HG02938 (cell line): ENCODE measurements at regions not wholly inside any gene's neighbourhood (a gene's known extent, or its start where the extent isn't known, plus 50 kb on each side); places are given as distances from the start of the nearest gene placed in this dataset.

Experiments used
- ATAC-seq: cut with Tn5 transposase; IDR thresholded peaks from one replicate; pipeline ENCODE4 v1.9.1; 2021; ENCODE audit warnings: mild to moderate bottlenecking, moderate library complexity; ENCODE audit not compliant: unreplicated experiment

DNA sequence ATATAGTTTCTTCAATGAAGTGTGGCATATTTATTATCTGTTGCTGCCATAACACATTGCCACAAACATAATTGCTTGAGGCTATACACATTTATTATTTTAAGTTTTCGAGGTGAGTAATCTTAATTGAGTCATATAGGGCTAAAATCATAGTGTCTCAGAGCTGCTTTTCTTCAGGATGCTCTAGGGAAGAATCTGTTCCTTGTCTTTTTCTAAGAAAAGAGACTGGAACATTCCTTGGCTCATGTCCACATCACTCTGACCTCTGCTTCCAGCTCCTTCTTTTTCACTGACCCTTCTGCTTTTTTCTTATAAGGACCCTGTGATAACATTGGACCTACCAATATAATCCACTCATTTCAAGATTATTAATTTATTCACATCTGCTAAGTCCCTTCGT lies 632.4 kb upstream of the TYRP1 start:
- no peak for ATAC-seq

DNA sequence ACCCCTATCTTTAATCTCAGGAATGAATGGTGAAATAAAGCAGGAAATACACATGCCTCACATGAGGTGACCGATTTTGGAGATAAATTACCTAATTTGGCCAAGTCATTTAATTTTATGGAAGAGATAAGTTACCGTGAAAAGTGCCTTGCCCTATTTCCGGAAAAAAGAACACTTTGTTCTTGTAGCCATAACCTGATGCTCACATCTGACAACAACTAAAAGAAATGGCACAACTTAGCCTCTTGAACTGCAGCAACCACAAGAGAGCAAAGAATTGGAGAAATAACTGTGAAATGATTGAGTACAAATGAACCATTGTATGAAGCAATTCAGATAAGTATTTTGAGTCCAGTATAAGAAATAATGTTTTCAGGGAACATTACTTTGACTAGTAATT lies 628.1 kb upstream of the TYRP1 start:
- ATAC-seq: no peak

DNA sequence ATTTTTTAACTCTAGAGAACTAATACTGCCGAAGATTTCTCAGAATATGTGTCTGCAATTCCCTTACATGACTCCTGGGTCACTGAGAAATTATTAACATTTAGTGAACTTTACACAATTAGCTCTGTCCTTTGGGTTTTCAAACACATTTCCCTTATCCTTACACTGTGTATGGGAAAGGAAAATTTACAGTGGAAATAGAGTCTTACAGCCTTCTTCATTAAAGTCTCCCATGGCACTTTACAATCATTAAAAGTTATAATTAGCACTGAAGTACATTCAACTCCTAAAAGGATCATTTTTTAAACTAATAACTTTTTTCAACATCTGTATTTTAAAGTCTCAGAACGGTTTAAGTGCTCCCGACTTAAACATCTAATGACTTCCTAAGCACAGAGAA lies 627.5 kb upstream of the TYRP1 start:
- ATAC-seq: no peak

DNA sequence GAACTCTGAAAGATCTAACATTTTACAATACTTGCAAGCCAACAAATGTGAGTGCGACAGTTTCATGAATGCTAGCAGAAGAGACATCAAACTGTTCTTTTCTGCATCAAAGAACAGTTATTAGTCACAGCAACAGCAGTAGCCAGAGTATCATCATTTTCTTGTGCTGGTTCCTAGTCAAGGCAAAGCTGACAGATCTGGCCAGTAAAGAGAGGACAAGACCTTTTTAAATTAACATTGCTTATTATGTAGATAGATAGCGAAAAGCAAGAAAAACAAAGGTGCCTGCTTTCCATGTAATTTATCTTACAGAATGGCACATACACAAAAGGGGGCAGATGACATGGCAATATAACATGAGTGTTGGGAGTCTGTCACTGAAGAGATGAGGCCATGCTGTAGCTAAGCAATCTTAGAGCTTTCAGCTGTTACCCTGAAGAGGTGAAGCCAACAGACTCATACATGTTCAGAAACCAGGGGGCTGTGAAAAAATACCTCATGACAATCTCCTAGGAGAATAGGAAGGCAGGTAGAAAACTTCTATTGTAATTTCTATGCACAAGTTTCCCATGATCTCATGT lies 626.6 kb upstream of the TYRP1 start:
- no peak for ATAC-seq

DNA sequence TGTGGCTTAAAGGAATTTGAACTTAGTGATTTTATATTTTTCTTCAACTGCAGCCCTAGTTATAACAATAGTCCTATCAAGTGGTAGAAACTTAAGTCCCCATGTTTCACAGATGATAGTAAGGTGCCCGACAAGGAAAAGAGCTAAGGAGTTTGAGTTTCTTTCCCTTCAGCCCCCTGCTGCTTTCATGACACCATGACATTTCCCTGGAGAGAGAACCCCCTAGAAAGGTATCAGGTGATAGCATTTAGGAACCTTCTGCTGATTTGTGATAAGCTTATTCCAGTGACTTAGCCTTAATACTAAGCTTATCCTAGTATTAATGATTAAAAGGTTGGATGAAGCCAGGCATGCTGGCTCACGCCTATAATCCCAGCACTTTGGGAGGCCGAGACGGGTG lies 623.8 kb upstream of the TYRP1 start:
- no peak for ATAC-seq

DNA sequence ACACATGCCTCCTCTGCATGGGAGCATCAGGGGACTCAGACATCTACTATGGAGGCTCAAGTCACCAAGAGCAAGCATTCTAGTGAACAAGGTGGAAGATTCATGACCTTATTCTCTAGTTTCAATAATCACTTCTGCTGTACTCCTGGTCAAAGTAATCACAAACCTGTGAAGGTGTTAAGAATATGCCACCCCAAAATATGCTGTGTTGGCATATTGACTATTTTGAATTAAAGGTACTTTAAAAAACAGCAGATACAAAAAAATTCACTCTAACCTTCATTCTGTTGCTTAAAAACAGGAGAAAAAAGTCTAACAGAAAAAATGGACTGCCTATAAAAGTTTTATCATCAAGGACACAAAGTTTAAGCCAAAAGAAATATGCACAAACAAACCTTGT lies 607.8 kb upstream of the TYRP1 start:
- no peak for ATAC-seq

DNA sequence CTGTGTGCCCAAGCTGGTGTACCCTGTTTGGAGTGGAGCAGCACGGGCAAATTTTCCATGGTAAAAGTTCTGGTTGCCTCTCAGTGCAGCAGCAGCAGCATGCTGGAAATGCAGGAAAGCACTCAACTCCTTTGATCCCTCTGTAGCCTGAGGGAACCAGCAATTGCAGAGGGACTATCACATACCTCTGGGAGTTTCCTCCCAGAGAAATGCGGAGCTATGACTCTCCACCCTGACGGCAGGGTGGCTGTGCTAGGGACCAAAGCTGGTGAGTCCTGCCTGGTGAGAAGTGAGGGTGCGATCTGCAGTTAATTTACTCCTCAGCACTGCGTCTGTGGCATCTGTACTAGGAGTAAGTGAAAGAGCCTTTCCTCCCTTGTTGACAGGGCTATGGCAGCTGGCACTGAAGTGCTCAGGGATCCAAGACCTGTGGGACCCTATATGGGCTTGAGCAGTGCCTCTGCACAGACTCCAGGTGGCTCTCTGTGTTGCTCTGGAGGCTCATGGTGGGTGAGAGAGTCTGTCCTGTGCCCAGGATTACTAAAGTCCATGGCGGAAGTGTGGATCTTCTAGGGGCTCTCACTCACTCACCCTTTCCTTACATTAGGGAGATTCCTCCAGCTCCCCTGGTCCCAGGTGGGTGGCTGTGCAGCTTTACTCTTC lies 601.2 kb upstream of the TYRP1 start:
- ATAC-seq: no peak

DNA sequence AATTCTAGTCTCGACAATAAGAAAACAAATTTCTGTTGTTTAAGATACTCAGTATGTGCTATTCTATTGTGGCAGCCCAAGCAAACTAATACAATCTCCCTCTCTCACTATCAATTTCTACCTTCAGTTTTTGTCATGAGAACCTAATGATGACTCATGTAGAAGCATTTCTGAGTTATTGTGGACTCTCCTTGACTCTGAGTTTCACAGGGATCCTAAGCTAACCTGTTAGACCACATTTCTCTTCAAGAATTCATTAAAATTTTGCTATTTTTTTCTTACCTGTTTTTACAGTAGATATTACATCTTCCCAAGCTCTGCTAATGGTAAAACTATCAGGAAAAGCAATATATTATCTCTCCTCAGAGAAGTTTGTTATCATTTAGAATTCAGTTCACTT lies 599.1 kb upstream of the TYRP1 start:
- ATAC-seq: no peak

DNA sequence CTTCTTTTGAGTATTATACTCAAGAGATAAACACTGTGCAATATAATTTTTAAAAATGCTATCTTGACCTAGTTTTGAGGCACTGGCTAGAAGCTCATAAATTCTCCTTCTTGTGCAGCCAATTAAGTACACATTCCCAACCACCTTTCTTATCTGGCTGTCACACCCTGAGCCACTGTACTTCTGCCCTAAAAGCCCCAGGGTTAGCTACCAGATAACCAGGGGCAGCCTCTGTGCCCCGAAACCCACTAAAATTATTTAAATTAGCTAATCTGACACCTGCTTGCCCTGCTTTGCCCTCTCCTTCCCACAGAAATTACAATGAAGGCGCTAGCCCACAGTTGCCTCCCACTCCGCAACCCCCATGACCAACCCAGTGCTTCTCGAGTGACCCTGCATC lies 597.3 kb upstream of the TYRP1 start:
- no peak for ATAC-seq

DNA sequence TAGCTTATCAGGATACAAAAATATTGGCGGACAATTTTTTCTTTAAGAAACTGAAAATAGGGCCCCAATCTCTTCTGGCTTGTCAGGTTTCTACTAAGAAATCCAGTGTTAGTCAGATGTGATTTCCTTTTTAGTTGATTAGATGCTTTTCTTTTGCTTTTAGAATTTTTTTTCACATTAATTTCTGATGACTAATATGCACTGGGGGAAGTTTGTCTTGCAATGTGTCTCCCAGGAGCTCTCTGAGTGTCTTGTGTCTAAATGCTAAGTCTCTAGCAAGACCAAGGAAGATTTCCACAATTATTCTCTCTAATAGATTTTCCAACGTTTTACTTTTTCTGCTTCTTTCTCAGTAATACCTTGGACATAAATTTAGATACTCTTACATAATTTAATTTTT lies 559.8 kb upstream of the TYRP1 start:
- ATAC-seq: no peak

DNA sequence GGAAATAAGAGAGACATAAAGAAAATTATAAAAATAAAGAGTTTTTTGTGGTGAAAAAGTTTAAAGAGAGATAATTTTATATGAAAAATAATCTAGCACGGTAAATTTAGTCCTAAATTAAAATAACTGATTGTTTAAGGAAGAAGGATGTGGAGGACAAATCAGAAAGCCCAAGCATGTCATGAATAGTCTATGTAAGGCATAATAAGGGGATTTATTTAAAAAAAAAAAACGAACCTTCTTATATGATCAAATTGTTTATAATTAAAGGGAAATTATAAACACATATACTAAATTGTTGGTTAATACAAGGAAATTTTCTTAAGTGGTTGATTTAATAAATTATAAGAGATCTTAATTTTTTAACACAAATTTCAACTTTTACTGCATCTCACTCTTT lies 551.8 kb upstream of the TYRP1 start:
- ATAC-seq: no peak

DNA sequence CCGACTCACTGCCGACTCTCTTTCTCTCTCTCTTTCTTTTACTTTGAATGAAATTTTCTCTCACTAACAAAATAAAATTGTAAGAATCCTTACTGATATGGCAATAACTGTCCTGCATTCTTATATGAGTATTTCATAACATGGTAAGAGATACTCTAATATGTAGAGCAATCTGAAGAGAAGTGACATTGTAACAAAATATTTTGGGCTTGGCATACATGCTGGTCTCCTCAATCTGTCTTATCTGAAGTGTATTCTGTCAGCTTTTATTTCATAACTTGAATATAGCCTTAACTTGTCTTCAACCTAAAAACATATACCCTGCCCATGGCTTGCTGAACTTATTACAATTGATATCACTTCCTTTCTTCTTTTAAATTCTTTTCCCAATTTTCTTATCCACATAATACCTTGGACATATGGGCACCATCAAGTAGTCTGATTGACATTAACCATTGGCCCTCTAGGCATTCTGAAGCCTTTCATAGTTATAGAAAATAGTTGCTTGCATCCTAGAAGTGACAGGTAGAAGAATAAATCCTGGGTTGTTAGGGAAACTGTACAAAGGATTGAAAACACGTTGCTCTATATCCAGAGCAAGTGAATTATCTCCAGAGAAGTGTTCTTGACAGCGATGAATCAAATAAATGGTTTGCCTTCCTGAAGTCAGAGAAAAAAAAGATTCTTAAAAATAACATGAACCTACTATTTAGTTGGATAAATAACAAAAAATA lies 537.6 kb upstream of the TYRP1 start:
- ATAC-seq: no peak

DNA sequence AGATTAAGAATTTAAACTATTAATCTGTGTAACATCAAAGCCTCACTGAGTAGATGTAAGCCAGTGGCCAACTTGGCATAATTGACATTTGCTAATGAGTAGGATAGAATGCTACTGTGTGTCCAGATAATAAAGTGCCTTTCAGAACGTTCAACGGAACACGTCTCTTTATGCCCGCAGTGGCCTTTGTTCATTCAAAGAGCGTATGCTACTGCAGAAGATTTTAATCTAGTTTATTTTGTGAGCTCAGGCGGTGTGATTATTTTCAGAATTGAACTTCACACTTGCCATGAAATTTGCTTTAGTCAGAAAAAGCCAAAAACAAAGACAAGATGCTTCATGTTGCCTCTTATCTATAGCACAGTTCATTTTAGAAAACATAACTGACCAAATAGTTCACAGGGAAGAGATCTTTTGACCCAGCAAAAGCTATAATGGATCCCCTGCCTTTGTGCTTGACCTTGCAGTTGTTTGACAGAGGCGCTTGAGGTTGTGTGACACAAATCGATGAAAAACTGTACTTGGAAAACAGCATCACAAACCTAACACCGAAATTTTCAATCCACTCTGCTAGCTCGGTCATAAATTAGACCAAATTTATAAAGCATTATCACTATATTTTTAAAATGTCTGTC lies 530.9 kb upstream of the TYRP1 start:
- ATAC-seq: no peak

DNA sequence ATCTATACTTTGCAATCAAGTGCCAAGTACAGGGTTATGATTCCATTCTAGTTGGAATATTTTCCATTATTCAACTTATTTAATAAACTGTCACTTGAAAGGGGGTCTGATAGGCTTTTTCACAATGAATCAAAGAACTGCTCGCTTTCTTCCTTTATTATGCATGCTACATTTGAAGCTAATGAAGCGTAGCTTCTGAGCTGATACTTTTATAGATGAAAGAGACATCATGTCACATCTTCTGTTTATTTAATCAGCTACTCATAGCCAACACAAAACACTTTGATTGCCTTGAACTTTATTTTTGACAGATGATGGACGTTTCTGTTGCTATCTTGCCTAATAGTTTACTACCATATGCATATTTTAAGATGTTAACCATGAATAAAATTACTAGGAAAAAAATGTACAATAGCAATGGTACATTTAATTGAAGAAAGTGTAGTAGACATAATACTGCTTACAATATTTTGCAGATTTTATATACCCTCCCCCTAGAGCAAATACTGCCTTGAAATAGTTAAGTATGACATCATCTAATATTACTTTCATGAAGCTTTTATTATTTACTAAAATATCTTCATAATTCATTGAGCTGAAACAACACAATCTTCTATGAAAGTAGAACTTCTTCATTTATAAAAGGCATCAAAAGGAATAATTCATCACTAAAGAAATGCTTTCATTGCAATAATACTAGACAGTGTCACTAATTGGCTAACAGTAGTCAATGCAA lies 529.3 kb upstream of the TYRP1 start:
- no peak for ATAC-seq

DNA sequence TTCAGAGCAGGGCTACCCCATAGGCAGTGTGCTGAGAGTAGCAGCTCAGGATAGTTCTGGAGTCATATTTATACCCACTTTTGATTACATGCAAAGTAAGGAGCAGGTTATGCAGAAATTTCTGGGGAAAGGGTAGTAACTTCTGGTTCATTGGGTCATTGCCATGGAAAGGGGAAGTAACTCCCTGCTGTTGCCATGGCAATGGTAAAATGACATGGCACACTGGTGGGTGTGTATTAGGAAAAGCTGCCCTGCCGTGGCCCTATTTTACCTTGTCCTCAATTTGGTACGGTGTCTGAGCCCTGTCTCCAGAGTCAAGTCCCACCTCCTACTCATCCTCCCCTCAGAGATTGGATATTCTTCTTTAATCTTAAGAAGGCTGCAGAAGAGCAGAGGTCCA lies 526.7 kb upstream of the TYRP1 start:
- no peak for ATAC-seq

DNA sequence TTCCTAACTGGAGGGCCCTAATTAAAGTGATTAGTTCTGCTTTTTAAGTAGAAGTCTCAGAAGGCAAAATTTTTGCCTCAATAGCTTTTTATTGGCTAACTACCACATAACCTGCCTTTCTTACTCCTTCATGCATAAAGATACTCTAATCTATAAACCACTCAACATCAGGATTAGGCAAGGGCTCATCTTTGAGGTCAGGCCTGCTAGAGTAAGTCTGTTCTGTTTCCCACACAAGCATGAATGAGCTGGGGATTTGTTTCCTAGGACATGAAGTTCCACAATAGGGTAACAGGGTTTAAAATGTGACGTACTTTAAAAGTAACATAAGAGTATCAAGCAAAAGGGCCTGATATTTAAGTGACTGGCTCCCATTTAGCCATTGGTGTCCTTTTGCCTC lies 522.7 kb upstream of the TYRP1 start:
- ATAC-seq: no peak

DNA sequence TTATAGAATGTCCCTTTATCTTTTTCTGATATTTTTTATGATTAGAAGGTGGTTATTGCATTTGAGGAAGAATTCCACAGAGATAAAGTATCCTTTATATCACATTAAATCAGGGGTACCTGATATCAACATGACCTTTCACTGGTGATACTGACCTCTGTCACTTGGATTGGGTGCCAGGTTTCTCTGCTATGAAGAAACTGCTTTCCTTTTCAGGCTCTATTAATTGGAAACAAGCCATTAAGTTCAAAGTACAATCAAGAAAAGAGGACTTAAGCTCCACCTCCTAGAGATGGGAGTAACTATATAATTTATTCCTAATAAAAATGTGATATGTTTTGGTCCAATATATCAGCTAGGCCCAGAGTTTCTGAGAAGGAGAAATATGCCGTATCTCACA lies 514.6 kb upstream of the TYRP1 start:
- ATAC-seq: no peak

DNA sequence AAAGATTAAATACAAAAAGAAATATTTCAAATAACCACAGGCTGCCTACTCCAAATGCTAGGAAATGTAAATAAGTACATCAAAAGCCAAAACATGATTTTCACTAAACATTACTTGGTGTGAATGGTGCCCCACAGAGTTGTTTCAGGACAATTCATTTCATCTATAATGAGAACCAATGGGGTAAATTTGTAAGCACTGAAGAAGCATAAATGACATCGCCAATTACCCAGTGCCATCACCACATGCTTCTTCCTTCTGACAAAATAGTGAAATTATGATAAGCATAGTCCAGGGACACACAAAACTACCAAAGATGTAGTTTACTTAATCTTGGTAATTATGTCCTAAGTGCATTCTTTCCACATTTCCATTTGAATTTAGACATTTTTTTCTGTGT lies 510.4 kb upstream of the TYRP1 start:
- ATAC-seq: no peak

DNA sequence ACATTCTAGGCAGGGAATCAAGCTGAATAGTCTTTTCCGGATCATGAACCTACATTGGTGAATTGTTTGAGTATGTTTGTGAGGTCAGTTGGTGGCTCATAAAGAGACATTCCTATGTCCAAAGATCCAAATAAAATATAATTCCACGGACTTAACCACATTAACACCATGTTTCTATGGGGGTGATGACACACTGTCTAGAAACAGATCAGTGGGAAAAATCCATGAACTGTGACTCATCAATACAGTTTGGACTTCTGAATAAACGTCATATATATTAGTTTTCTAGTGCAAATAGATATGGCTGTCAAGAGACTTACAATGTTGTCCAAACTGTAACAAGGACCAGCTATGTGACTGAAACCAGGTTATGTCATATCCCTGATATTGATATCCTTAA lies 509.9 kb upstream of the TYRP1 start:
- ATAC-seq: no peak

DNA sequence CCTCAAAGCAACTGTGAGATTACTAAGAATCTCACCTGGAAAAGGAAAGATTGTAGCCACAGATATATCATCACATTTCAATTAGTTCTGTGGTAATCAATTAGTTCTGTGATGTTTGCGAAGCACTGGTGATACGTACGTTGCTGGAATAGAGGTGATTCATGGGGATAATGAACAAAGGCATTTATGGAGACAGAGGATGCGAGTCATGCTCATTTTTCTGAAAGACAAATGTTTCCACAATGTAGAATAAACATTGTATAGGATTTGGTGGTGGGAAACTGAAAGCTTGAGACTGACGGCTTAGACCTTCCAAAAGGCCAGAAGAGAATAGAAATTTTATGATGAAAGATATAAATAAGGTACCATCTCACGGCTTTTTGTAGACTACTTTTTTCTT lies 507.3 kb upstream of the TYRP1 start:
- ATAC-seq: no peak

DNA sequence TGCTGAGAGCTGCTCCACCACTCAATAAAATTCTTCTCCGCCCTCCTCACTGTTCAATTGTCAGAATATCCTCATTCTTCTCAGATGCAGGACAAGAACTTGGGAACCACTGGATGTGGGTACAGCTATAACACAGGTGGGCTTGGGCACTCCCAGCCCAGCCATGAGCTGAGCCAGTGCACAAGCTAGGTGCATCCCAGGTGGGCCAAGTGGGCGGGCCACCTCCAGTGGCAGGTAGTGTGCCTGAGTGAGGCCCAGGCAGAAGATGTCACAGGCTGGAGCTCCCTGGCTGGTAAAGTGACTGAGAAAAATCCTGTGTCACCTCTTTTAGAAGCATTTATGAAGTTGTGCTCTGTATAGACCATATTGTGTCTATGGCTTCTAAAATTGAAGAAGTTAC lies 501.6 kb upstream of the TYRP1 start:
- no peak for ATAC-seq
